SK-N-SH (cell line): ENCODE measurements at regions not wholly inside any gene's neighbourhood (a gene's known extent, or its start where the extent isn't known, plus 50 kb on each side); places are given as distances from the start of the nearest gene placed in this dataset.

ENCODE experiments used
- CHD2 ChIP-seq: fragments of 150-350 bp; IDR thresholded peaks from 2 replicates; pipeline ENCODE4 v1.6.1; 2018; ENCODE audit warnings: low read length; ENCODE audit not compliant: partially characterized antibody
- CTCF ChIP-seq: fragments of 200-600 bp; sonication (generic); IDR thresholded peaks from 2 replicates; pipeline ENCODE4 v1.6.1; 2017; ENCODE audit warnings: antibody characterized with exemption, mild to moderate bottlenecking, moderate library complexity
- GATA2 ChIP-seq: sonication (generic); formaldehyde crosslinking; IDR thresholded peaks from 2 replicates; pipeline ENCODE4 v1.5.0; 2020; ENCODE audit warnings: mild to moderate bottlenecking, missing genetic modification reagents
- IRF3 ChIP-seq: fragments of 150-350 bp; IDR thresholded peaks from 2 replicates; pipeline ENCODE4 v1.6.1; 2016; ENCODE audit warnings: mild to moderate bottlenecking, low read depth, low read length
- MAX ChIP-seq: IDR thresholded peaks from 2 replicates; pipeline ENCODE4 v1.4.0; 2012; ENCODE audit warnings: low read depth
- NRF1 ChIP-seq: IDR thresholded peaks from 2 replicates; pipeline ENCODE4 v1.6.1; 2012; ENCODE audit warnings: low read depth, mild to moderate bottlenecking, low read length
- POLR2AphosphoS5 ChIP-seq: IDR thresholded peaks from 2 replicates; pipeline ENCODE4 v1.6.1; 2012; ENCODE audit warnings: low read depth, low read length
- RAD21 ChIP-seq: IDR thresholded peaks from 2 replicates; pipeline ENCODE4 v1.6.1; 2012; ENCODE audit warnings: mild to moderate bottlenecking, low read length
- REST ChIP-seq: IDR thresholded peaks from 2 replicates; pipeline ENCODE4 v1.6.1; 2012; ENCODE audit warnings: mild to moderate bottlenecking, low read depth, low read length, moderate library complexity
- RFX5 ChIP-seq: IDR thresholded peaks from 2 replicates; pipeline ENCODE4 v1.6.1; 2012; ENCODE audit warnings: mild to moderate bottlenecking, improper control_type of control experiment, low read length
- TAF1 ChIP-seq: IDR thresholded peaks from 2 replicates; pipeline ENCODE4 v1.6.1; 2012; ENCODE audit warnings: low read depth, mild to moderate bottlenecking, low read length, moderate library complexity, borderline replicate concordance
- USF2 ChIP-seq: fragments of 150-350 bp; IDR thresholded peaks from 2 replicates; pipeline ENCODE4 v1.6.1; 2017; ENCODE audit warnings: antibody characterized with exemption, low read length, low read depth, borderline replicate concordance
- YY1 ChIP-seq: IDR thresholded peaks from 2 replicates; pipeline ENCODE4 v1.4.0; 2012; ENCODE audit warnings: low read depth, mild to moderate bottlenecking

- TF ChIP-seq RAD21, result no peak
- no peak for TF ChIP-seq CTCF
- TF ChIP-seq GATA2 (CRISPR knock-in tag), result no peak
- TF ChIP-seq POLR2AphosphoS5, result no peak
- TF ChIP-seq REST, result no peak
- TF ChIP-seq YY1, result no peak
- no peak for TF ChIP-seq CHD2
- TF ChIP-seq TAF1, result no peak
- TF ChIP-seq USF2, result no peak
- no peak for TF ChIP-seq IRF3
- no peak for TF ChIP-seq MAX
- TF ChIP-seq RFX5, result no peak
- no peak for TF ChIP-seq NRF1
Observed at GRCh38 chr4:149955780-149956390, 122.4 kb upstream of the DCLK2 start.
